ENCODE measurements at regions not wholly inside any gene's neighbourhood (a gene's known extent, or its start where the extent isn't known, plus 50 kb on each side); places are given as distances from the start of the nearest gene placed in this dataset.

- Histone ChIP-seq H3K4me1 (ENCODE audit: control insufficient read depth, insufficient read depth, low read length, poor library complexity, severe bottlenecking) (no peaks in the 10 kb centered on the region), H3K27ac (ENCODE audit: insufficient read depth, low read length, poor library complexity, severe bottlenecking) (no peak overlapping the region), H3K9me3 (ENCODE audit: control insufficient read depth, low read length) (no peaks in the 10 kb centered on the region), H3K36me3 (ENCODE audit: control insufficient read depth, insufficient read depth, low read length) (no peaks in the 10 kb centered on the region), H3K27me3 (replicated peaks; ENCODE audit: control insufficient read depth, insufficient read depth, low read length, poor library complexity, severe bottlenecking) (no peaks in the 10 kb centered on the region), H3K4me3 (ENCODE audit: insufficient read depth, low read depth, low read length, poor library complexity, severe bottlenecking) (no peak overlapping the region)
- no peak for DNase-seq
These were observed 322.2 kb upstream of the TBC1D5 start for GRCh38 chr3:18064586-18064985.

DNA sequence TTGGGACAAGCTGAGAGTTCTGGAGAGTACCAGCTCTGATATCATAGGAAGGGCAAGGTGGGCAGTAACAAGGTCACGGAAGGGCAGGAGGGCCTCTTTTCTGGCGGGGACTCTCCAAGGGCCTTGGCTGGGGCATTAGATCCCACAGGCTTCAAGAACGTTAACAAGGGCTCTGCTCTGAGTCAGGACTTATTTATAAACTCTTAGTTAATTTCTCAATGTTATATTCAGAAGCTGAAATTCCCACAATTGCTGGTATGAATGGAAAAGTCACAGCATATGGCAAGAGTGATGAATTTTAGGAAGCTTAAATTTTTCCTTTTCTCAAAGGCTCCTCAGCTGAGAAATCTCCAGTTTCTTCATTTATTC lies 320.2 kb upstream of the TBC1D5 start:
- DNase-seq = no peak
- Histone ChIP-seq H3K36me3 (ENCODE audit: control insufficient read depth, insufficient read depth, low read length) (no peaks in the 10 kb centered on the region), H3K4me3 (ENCODE audit: insufficient read depth, low read depth, low read length, poor library complexity, severe bottlenecking) (no peak overlapping the region), H3K27ac (ENCODE audit: insufficient read depth, low read length, poor library complexity, severe bottlenecking) (no peak overlapping the region), H3K9me3 (ENCODE audit: control insufficient read depth, low read length) (no peaks in the 10 kb centered on the region), H3K4me1 (ENCODE audit: control insufficient read depth, insufficient read depth, low read length, poor library complexity, severe bottlenecking) (no peaks in the 10 kb centered on the region), H3K27me3 (replicated peaks; ENCODE audit: control insufficient read depth, insufficient read depth, low read length, poor library complexity, severe bottlenecking) (no peaks in the 10 kb centered on the region)

DNA sequence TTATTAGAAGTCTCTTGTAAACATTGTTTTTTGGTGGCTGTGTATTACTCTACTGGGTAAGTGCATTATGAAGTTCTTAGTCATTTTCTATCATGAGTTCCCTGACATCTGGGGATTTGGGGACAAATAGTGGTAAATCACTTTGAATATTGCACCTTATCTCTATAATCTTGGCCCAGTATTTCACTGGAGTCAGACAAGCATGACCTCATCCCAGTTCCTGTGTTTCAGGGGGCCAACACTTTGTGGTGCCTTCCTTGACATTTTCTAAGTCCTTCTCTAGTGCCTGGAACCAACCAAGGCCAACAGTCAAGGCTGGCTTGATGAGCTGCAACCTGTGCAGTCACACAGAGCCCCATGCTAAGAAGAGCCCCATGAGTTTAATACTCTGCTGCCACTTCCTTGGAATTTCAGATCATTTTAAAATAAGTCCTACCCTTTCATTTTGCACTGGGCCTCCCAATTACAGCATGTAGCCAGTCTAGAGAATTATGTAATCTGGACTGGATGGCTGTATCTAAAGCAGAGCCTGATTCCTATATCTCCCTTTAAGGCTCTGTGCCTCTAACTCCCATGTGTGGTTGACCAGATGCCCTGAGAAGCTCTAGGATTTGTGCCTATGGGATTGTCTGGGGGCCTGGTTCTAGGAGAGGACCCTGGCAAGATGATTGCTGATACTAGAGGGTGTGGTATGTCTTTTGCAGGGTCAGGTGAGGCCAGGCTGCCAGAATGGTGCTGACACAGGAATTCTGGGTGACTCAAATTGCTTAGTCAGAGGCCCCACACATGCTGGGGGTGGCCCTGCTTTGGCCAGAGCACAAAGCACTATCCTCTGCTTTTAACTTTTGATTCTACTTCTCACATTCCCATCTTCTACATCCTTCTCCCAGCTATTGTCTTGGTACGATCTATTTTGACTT lies 319.6 kb upstream of the TBC1D5 start:
- no peak overlapping the region for H3K4me3 ChIP-seq (ENCODE audit: insufficient read depth, low read depth, low read length, poor library complexity, severe bottlenecking)
- DNase-seq = no peak
- no peaks in the 10 kb centered on the region for H3K27me3 ChIP-seq (replicated peaks; ENCODE audit: control insufficient read depth, insufficient read depth, low read length, poor library complexity, severe bottlenecking)
- H3K4me1 ChIP-seq (ENCODE audit: control insufficient read depth, insufficient read depth, low read length, poor library complexity, severe bottlenecking) = no peaks in the 10 kb centered on the region
- H3K9me3 ChIP-seq (ENCODE audit: control insufficient read depth, low read length) = no peaks in the 10 kb centered on the region
- no peak overlapping the region for H3K27ac ChIP-seq (ENCODE audit: insufficient read depth, low read length, poor library complexity, severe bottlenecking)
- H3K36me3 ChIP-seq (ENCODE audit: control insufficient read depth, insufficient read depth, low read length) = no peaks in the 10 kb centered on the region

GRCh38 chr3:18058666-18059065 lies 316.2 kb upstream of the TBC1D5 start:
- Histone ChIP-seq H3K36me3 (ENCODE audit: control insufficient read depth, insufficient read depth, low read length) (no peaks in the 10 kb centered on the region), H3K4me1 (ENCODE audit: control insufficient read depth, insufficient read depth, low read length, poor library complexity, severe bottlenecking) (no peaks in the 10 kb centered on the region), H3K9me3 (ENCODE audit: control insufficient read depth, low read length) (no peaks in the 10 kb centered on the region), H3K4me3 (ENCODE audit: insufficient read depth, low read depth, low read length, poor library complexity, severe bottlenecking) (no peak overlapping the region), H3K27ac (ENCODE audit: insufficient read depth, low read length, poor library complexity, severe bottlenecking) (no peak overlapping the region), H3K27me3 (replicated peaks; ENCODE audit: control insufficient read depth, insufficient read depth, low read length, poor library complexity, severe bottlenecking) (no peaks in the 10 kb centered on the region)
- DNase-seq = no peak

- H3K4me3 ChIP-seq (ENCODE audit: insufficient read depth, low read depth, low read length, poor library complexity, severe bottlenecking) = no peak overlapping the region
- H3K27me3 ChIP-seq (replicated peaks; ENCODE audit: control insufficient read depth, insufficient read depth, low read length, poor library complexity, severe bottlenecking) = no peaks in the 10 kb centered on the region
- H3K27ac ChIP-seq (ENCODE audit: insufficient read depth, low read length, poor library complexity, severe bottlenecking) = no peak overlapping the region
- DNase-seq = no peak
- no peaks in the 10 kb centered on the region for H3K9me3 ChIP-seq (ENCODE audit: control insufficient read depth, low read length)
- no peaks in the 10 kb centered on the region for H3K4me1 ChIP-seq (ENCODE audit: control insufficient read depth, insufficient read depth, low read length, poor library complexity, severe bottlenecking)
- no peaks in the 10 kb centered on the region for H3K36me3 ChIP-seq (ENCODE audit: control insufficient read depth, insufficient read depth, low read length)
These were observed 315.1 kb upstream of the TBC1D5 start for GRCh38 chr3:18057471-18058091.

DNA sequence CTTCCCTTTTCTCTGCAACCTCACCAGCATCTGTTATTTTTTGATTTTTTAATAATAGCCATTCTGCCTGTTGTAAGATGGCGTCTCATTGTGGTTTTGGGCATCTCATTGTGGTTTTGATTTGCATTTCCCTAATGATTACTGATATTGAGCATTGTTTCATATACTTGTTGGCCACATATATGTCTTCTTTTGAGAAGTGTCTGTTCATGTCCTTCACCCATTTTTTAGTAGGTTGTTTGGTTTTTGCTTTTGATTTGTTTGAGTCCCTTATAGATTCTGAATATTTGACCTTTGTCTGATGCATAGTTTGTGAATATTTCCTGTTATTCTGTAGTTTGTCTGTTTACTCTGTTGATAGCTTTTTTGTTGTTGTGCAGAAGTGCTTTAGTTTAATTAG lies 312.2 kb upstream of the TBC1D5 start:
- Histone ChIP-seq H3K4me1 (ENCODE audit: control insufficient read depth, insufficient read depth, low read length, poor library complexity, severe bottlenecking) (no peaks in the 10 kb centered on the region), H3K36me3 (ENCODE audit: control insufficient read depth, insufficient read depth, low read length) (no peaks in the 10 kb centered on the region), H3K27me3 (replicated peaks; ENCODE audit: control insufficient read depth, insufficient read depth, low read length, poor library complexity, severe bottlenecking) (no peaks in the 10 kb centered on the region), H3K4me3 (ENCODE audit: insufficient read depth, low read depth, low read length, poor library complexity, severe bottlenecking) (no peak overlapping the region), H3K27ac (ENCODE audit: insufficient read depth, low read length, poor library complexity, severe bottlenecking) (no peak overlapping the region), H3K9me3 (ENCODE audit: control insufficient read depth, low read length) (no peaks in the 10 kb centered on the region)
- DNase-seq = no peak

- Histone ChIP-seq H3K9me3 (ENCODE audit: control insufficient read depth, low read length) (no peaks in the 10 kb centered on the region), H3K27me3 (replicated peaks; ENCODE audit: control insufficient read depth, insufficient read depth, low read length, poor library complexity, severe bottlenecking) (no peaks in the 10 kb centered on the region)
These were observed 308.9 kb upstream of the TBC1D5 start for GRCh38 chr3:18051306-18051705.

GRCh38 chr3:18049096-18049495 lies 306.7 kb upstream of the TBC1D5 start:
- H3K4me1 ChIP-seq (ENCODE audit: control insufficient read depth, insufficient read depth, low read length, poor library complexity, severe bottlenecking) = no peaks in the 10 kb centered on the region
- no peaks in the 10 kb centered on the region for H3K27me3 ChIP-seq (replicated peaks; ENCODE audit: control insufficient read depth, insufficient read depth, low read length, poor library complexity, severe bottlenecking)
- H3K4me3 ChIP-seq (ENCODE audit: insufficient read depth, low read depth, low read length, poor library complexity, severe bottlenecking) = no peak overlapping the region
- H3K9me3 ChIP-seq (ENCODE audit: control insufficient read depth, low read length) = no peaks in the 10 kb centered on the region
- DNase-seq = no peak
- H3K36me3 ChIP-seq (ENCODE audit: control insufficient read depth, insufficient read depth, low read length) = no peaks in the 10 kb centered on the region
- no peak overlapping the region for H3K27ac ChIP-seq (ENCODE audit: insufficient read depth, low read length, poor library complexity, severe bottlenecking)

More at GRCh38 chr3:18051306-18051705, 308.9 kb upstream of the TBC1D5 start:
- no peaks in the 10 kb centered on the region for H3K36me3 ChIP-seq (ENCODE audit: control insufficient read depth, insufficient read depth, low read length)
- no peak overlapping the region for H3K4me3 ChIP-seq (ENCODE audit: insufficient read depth, low read depth, low read length, poor library complexity, severe bottlenecking)
- no peaks in the 10 kb centered on the region for H3K4me1 ChIP-seq (ENCODE audit: control insufficient read depth, insufficient read depth, low read length, poor library complexity, severe bottlenecking)
- DNase-seq = no peak
- no peak overlapping the region for H3K27ac ChIP-seq (ENCODE audit: insufficient read depth, low read length, poor library complexity, severe bottlenecking)

- no peak for DNase-seq
- no peak overlapping the region for H3K4me3 ChIP-seq (ENCODE audit: insufficient read depth, low read depth, low read length, poor library complexity, severe bottlenecking)
- no peaks in the 10 kb centered on the region for H3K9me3 ChIP-seq (ENCODE audit: control insufficient read depth, low read length)
- no peak overlapping the region for H3K27ac ChIP-seq (ENCODE audit: insufficient read depth, low read length, poor library complexity, severe bottlenecking)
- no peaks in the 10 kb centered on the region for H3K27me3 ChIP-seq (replicated peaks; ENCODE audit: control insufficient read depth, insufficient read depth, low read length, poor library complexity, severe bottlenecking)
- no peaks in the 10 kb centered on the region for H3K36me3 ChIP-seq (ENCODE audit: control insufficient read depth, insufficient read depth, low read length)
- no peaks in the 10 kb centered on the region for H3K4me1 ChIP-seq (ENCODE audit: control insufficient read depth, insufficient read depth, low read length, poor library complexity, severe bottlenecking)
These were observed 304.6 kb upstream of the TBC1D5 start for GRCh38 chr3:18047052-18047451.

GRCh38 chr3:18046131-18046915 lies 303.9 kb upstream of the TBC1D5 start:
- H3K4me1 ChIP-seq (ENCODE audit: control insufficient read depth, insufficient read depth, low read length, poor library complexity, severe bottlenecking) = no peaks in the 10 kb centered on the region
- H3K9me3 ChIP-seq (ENCODE audit: control insufficient read depth, low read length) = no peaks in the 10 kb centered on the region
- no peaks in the 10 kb centered on the region for H3K36me3 ChIP-seq (ENCODE audit: control insufficient read depth, insufficient read depth, low read length)
- H3K27ac ChIP-seq (ENCODE audit: insufficient read depth, low read length, poor library complexity, severe bottlenecking) = no peak overlapping the region
- H3K4me3 ChIP-seq (ENCODE audit: insufficient read depth, low read depth, low read length, poor library complexity, severe bottlenecking) = no peak overlapping the region
- DNase-seq = no peak
- H3K27me3 ChIP-seq (replicated peaks; ENCODE audit: control insufficient read depth, insufficient read depth, low read length, poor library complexity, severe bottlenecking) = no peaks in the 10 kb centered on the region
